ENCODE measurements at regions not wholly inside any gene's neighbourhood (a gene's known extent, or its start where the extent isn't known, plus 50 kb on each side); places are given as distances from the start of the nearest gene placed in this dataset.

DNA sequence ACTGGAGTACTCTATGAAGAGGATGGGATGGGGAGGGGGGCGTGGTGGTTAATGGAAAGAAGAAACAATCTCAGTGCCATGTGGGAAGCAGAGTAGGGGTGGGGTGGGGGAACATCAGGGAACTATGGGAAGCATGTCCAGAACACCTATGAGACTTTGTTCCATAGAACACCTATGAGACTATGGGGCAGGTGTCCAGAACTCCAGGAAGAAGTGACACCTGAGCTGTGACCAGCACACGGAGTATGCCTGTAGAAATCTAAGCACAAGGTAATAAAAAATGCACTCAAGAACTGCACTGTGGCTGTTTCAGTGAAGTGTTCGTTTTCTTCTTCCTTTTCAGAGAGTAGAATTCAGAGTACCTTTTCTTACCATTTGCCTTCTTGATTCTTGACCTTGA is 704.8 kb upstream of the TENM3 start:
- intact Hi-C loops (cut with DNase I): no loop called here
- ATAC-seq: no peak
- Histone ChIP-seq H3K36me3 (no peaks in the 10 kb centered on the region), H3K27ac (no peak overlapping the region), H3K4me3 (no peak overlapping the region), H3K4me1 (no peaks in the 10 kb centered on the region), H3K9me3 (no peaks in the 10 kb centered on the region), H3K27me3 (no peaks in the 10 kb centered on the region)
- TF ChIP-seq, protein P1, sequence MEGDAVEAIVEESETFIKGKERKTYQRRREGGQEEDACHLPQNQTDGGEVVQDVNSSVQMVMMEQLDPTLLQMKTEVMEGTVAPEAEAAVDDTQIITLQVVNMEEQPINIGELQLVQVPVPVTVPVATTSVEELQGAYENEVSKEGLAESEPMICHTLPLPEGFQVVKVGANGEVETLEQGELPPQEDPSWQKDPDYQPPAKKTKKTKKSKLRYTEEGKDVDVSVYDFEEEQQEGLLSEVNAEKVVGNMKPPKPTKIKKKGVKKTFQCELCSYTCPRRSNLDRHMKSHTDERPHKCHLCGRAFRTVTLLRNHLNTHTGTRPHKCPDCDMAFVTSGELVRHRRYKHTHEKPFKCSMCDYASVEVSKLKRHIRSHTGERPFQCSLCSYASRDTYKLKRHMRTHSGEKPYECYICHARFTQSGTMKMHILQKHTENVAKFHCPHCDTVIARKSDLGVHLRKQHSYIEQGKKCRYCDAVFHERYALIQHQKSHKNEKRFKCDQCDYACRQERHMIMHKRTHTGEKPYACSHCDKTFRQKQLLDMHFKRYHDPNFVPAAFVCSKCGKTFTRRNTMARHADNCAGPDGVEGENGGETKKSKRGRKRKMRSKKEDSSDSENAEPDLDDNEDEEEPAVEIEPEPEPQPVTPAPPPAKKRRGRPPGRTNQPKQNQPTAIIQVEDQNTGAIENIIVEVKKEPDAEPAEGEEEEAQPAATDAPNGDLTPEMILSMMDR (IDR thresholded peaks at IDR 0.05): no peak
- no peak for DNase-seq
- 78 to 81% methylated on average over 3 of the region's 3 CpGs for WGBS, 2 donors

DNA sequence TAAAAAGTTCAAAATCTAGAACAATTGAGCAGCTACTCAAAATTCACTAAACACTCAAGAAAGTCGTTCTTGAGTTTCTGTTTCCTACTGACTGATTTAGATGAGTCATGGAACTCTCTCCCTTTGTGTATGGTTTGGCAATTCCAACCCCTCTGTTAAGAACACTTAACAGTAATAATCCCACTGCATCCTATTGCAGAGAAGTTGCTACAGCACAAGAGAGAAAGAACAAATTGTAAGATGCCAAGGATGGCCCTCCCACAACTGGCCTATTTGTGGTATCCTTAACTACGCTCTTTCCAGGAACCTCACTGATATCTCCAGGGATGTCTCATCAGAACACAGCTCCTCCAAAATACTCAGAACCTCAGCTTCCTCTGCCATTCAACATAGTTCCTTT is 701.8 kb upstream of the TENM3 start:
- Histone ChIP-seq H3K4me1 (no peaks in the 10 kb centered on the region), H3K27me3 (no peaks in the 10 kb centered on the region), H3K9me3 (no peaks in the 10 kb centered on the region), H3K27ac (no peak overlapping the region), H3K4me3 (no peak overlapping the region), H3K36me3 (no peaks in the 10 kb centered on the region)
- intact Hi-C loops (cut with DNase I): no loop called here
- TF ChIP-seq, protein P1 (IDR thresholded peaks at IDR 0.05): no peak
- ATAC-seq: no peak
- WGBS, 2 donors: 68 to 81% methylated on average over 2 of the region's 2 CpGs
- DNase-seq: no peak

DNA sequence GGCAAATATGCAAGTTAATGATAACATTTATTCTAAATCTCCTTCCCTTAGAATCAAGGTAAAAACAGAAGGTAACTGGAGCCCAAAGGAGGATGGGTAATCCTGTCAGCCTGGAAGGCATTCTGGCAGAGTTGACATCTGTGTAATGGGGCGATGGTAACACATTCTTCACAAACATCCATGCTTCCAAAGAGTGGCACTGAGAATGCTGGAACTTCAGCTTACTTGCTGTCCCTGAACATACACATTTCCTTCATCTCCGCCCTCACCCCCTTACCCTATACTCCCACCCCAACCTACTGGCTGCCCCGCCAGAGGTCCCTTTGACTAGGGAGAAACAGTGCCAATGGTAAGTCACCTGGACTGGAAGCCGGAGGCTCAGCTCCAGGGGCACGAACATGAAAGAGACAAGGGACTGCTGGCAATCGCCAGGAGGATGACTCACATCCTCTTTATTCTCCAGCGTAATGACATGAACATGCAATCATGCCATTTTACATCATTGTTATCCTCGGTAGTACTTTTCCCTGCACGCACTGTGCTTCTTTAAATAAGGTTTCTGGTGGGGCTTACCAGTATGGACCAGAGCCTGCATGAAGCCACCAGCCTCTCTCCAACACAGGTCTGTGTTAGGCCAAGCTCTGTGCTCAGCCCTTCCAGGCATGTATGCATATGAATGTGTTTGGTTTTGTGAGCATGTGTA is 694.2 kb upstream of the TENM3 start:
- peaks cover 0 to 4% (median 0%) of the 10 kb centered on the region in 11 donors for H3K9me3 ChIP-seq
- H3K4me1 ChIP-seq: no peaks in the 10 kb centered on the region
- H3K4me3 ChIP-seq: no peak overlapping the region
- H3K27me3 ChIP-seq: no peaks in the 10 kb centered on the region
- TF ChIP-seq, protein P1 (IDR thresholded peaks at IDR 0.05): no peak
- ATAC-seq (no peak), DNase-seq (no peak)
- intact Hi-C loops (cut with DNase I): no loop called here
- 58 to 66% methylated on average over 9 of the region's 9 CpGs for WGBS, 2 donors
- H3K36me3 ChIP-seq: no peaks in the 10 kb centered on the region
- H3K27ac ChIP-seq: no peak overlapping the region

DNA sequence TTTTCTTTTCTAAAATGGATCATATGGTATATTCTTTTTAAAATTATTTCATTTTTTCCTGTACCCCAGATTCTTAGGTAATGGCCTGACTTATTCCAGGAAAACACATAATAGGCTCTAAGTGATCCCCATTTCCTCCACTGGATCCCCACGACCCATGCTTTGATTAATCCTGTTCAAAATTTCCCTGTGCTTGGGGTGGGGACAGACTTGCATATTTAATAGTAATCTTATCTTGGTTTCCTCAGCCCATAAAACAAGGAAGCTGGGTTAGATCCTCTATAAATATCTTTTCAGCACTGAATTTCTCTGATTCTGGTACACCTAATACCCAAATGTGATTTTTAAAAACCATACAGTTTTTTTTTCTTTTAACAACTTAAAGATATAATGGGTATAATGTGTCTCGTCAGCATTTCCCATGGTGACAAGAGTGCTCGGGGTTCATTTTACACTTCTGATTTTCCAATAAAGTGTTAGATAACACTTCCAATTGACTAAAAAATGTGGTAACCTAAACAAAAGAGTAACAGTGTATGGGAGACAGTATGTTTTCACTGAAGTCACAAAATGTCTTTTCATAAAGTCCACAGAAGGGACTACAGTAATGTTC is 693.5 kb upstream of the TENM3 start:
- no peak for ATAC-seq
- no peaks in the 10 kb centered on the region for H3K4me1 ChIP-seq
- no peak for DNase-seq
- H3K4me3 ChIP-seq: no peak overlapping the region
- 69 to 74% methylated on average over 3 of the region's 3 CpGs for WGBS, 2 donors
- intact Hi-C loops (cut with DNase I): no loop called here
- H3K27ac ChIP-seq: no peak overlapping the region
- H3K27me3 ChIP-seq: no peaks in the 10 kb centered on the region
- no peaks in the 10 kb centered on the region for H3K36me3 ChIP-seq
- TF ChIP-seq, protein P1 (IDR thresholded peaks at IDR 0.05): no peak
- H3K9me3 ChIP-seq: peaks cover 0 to 4% (median 0%) of the 10 kb centered on the region in 11 donors
